ENCODE measurements at regions not wholly inside any gene's neighbourhood (a gene's known extent, or its start where the extent isn't known, plus 50 kb on each side); places are given as distances from the start of the nearest gene placed in this dataset.
A peak's percentile ranks its signal among the peaks of the same experiment; 100 is the strongest.
"Not testable (repeated sequence)": the region's sequence is repeated elsewhere in the genome, so short reads cannot be mapped to it uniquely, and the experiment has no call there.

- H3K36me3 ChIP-seq (ENCODE audit: control insufficient read depth, insufficient read depth, low read length), result no peaks in the 10 kb centered on the region
- no peak overlapping the region for H3K27ac ChIP-seq (ENCODE audit: insufficient read depth, low read length)
- no peak for TF ChIP-seq CTCF (conservative IDR thresholded peaks at IDR 0.05 in 1 of 2, IDR thresholded peaks at IDR 0.05 in 1 of 2; ENCODE audit: low read depth in 1 of 2, low read length in 2 of 2)
- no peak for TF ChIP-seq EZH2 (IDR thresholded peaks at IDR 0.05; ENCODE audit: low read length, missing control alignments)
- H3K27me3 ChIP-seq (ENCODE audit: control insufficient read depth, insufficient read depth, low read length), result no peaks in the 10 kb centered on the region
- H4K20me1 ChIP-seq (ENCODE audit: control insufficient read depth, extremely low read depth, insufficient read depth, low read length), result no peaks in the 10 kb centered on the region
- H3K4me2 ChIP-seq (ENCODE audit: extremely low read depth, insufficient read depth, low read length), result no peak overlapping the region
- no peak overlapping the region for H2AFZ ChIP-seq (ENCODE audit: low read length)
- H3K79me2 ChIP-seq (ENCODE audit: control insufficient read depth, insufficient read depth, low read length), result no peaks in the 10 kb centered on the region
- H3K9ac ChIP-seq (ENCODE audit: insufficient read depth, low read length), result no peak overlapping the region
- H3K4me1 ChIP-seq (ENCODE audit: control insufficient read depth, extremely low read depth, insufficient read depth, low read length), result no peaks in the 10 kb centered on the region
- H3K9me3 ChIP-seq (ENCODE audit: control insufficient read depth, insufficient read depth, low read depth, low read length), result no peaks in the 10 kb centered on the region
- DNase-seq (ENCODE audit: low read depth in 2 of 2), result no peak
- no peak overlapping the region for H3K4me3 ChIP-seq (replicated peaks in 1 of 4; ENCODE audit: control extremely low read depth in 1 of 4, insufficient read depth in 1 of 4, low read depth in 3 of 4, low read length in 4 of 4)
Observed at GRCh38 chr18:77344786-77345500, 95.3 kb downstream of the GALR1 start.

GRCh38 chr18:77346208-77346810 is 96.7 kb downstream of the GALR1 start:
- no peak for TF ChIP-seq CTCF (conservative IDR thresholded peaks at IDR 0.05 in 1 of 2, IDR thresholded peaks at IDR 0.05 in 1 of 2; ENCODE audit: low read depth in 1 of 2, low read length in 2 of 2)
- TF ChIP-seq EZH2 (IDR thresholded peaks at IDR 0.05; ENCODE audit: low read length, missing control alignments), result no peak
- no peaks in the 10 kb centered on the region for H3K27me3 ChIP-seq (ENCODE audit: control insufficient read depth, insufficient read depth, low read length)
- no peaks in the 10 kb centered on the region for H3K4me1 ChIP-seq (ENCODE audit: control insufficient read depth, extremely low read depth, insufficient read depth, low read length)
- H3K9ac ChIP-seq (ENCODE audit: insufficient read depth, low read length), result no peak overlapping the region
- no peak overlapping the region for H3K4me2 ChIP-seq (ENCODE audit: extremely low read depth, insufficient read depth, low read length)
- H4K20me1 ChIP-seq (ENCODE audit: control insufficient read depth, extremely low read depth, insufficient read depth, low read length), result no peaks in the 10 kb centered on the region
- peak in 1 of 2 donors; percentile 27 for DNase-seq (ENCODE audit: low read depth in 2 of 2)
- H3K27ac ChIP-seq (ENCODE audit: insufficient read depth, low read length), result no peak overlapping the region
- no peak overlapping the region for H2AFZ ChIP-seq (ENCODE audit: low read length)
- H3K4me3 ChIP-seq (replicated peaks in 1 of 4; ENCODE audit: control extremely low read depth in 1 of 4, insufficient read depth in 1 of 4, low read depth in 3 of 4, low read length in 4 of 4), result no peak overlapping the region
- H3K79me2 ChIP-seq (ENCODE audit: control insufficient read depth, insufficient read depth, low read length), result no peaks in the 10 kb centered on the region
- H3K36me3 ChIP-seq (ENCODE audit: control insufficient read depth, insufficient read depth, low read length), result no peaks in the 10 kb centered on the region
- H3K9me3 ChIP-seq (ENCODE audit: control insufficient read depth, insufficient read depth, low read depth, low read length), result no peaks in the 10 kb centered on the region

- H3K4me3 ChIP-seq (replicated peaks in 1 of 4; ENCODE audit: control extremely low read depth in 1 of 4, insufficient read depth in 1 of 4, low read depth in 3 of 4, low read length in 4 of 4); H3K27ac ChIP-seq (ENCODE audit: insufficient read depth, low read length); H3K4me2 ChIP-seq (ENCODE audit: extremely low read depth, insufficient read depth, low read length); H3K9me3 ChIP-seq (ENCODE audit: control insufficient read depth, insufficient read depth, low read depth, low read length); H4K20me1 ChIP-seq (ENCODE audit: control insufficient read depth, extremely low read depth, insufficient read depth, low read length); DNase-seq (ENCODE audit: low read depth in 2 of 2); H3K4me1 ChIP-seq (ENCODE audit: control insufficient read depth, extremely low read depth, insufficient read depth, low read length); H3K79me2 ChIP-seq (ENCODE audit: control insufficient read depth, insufficient read depth, low read length); H3K36me3 ChIP-seq (ENCODE audit: control insufficient read depth, insufficient read depth, low read length); H3K9ac ChIP-seq (ENCODE audit: insufficient read depth, low read length); H3K27me3 ChIP-seq (ENCODE audit: control insufficient read depth, insufficient read depth, low read length); H2AFZ ChIP-seq (ENCODE audit: low read length): not testable (repeated sequence)
Observed at GRCh38 chr18:77353349-77353748, 103.7 kb downstream of the GALR1 start.

Measured in fibroblast of lung (primary cell).